Tibial nerve (tissue), 4 donors: ENCODE measurements at regions not wholly inside any gene's neighbourhood (a gene's known extent, or its start where the extent isn't known, plus 50 kb on each side); places are given as distances from the start of the nearest gene placed in this dataset.

Experiments used
- EP300 ChIP-seq, 2 donors: sonication (generic); formaldehyde crosslinking; IDR thresholded peaks; one replicate each; pipeline ENCODE4 v1.6.1; 2017; ENCODE audit warnings: antibody characterized with exemption in 2 of 2, mild to moderate bottlenecking in 1 of 2
- TF ChIP-seq, protein P1 (sequence below), 5 experiments: fragments of 200-600 bp in 3 of 5; fragments of 450-650 bp in 2 of 5; sonication (generic) in 3 of 5; IDR thresholded peaks; one replicate each; pipeline ENCODE4 v1.5.1; 2016 to 2019; ENCODE audit warnings: antibody characterized with exemption in 5 of 5, mild to moderate bottlenecking in 3 of 5, moderate library complexity in 2 of 5

DNA sequence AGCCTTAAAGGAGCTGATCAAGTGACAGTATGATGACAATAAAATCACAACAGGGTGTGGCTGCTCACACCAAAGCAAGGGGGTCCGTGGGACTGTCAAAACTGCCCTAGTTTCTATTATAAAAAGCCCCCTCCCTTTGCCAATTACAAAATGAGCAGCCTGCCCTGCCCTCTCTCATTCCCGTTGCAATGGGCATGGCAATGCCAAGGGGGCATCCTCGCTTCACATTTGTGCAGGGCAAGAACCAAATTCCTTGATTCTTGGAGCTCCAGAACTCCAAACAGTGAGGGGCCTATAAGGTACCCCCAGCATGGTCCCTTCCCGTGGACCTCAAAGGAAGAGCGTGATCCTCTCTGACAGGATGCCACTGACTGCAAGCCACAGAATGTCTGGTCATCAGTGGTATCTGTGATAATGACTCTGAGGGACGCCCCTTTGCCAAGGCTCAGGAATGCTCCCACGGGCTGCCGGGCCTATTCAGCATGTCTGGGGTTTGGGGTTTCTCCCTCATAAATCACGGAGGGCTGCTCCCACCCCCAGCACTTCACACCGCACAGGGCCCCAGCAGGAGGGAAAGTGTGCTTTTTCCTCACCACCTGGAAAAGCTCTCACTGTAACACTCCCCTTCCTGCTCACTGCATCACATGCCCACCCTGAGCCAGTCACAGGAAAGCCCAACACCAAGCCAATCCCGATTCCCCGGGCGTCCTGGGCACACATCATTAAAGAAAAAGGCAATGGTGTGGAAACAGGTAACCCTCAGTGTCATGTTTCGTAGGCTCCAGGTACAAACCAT lies 105.1 kb upstream of the TRPM1 start:
- TF ChIP-seq, protein P1, sequence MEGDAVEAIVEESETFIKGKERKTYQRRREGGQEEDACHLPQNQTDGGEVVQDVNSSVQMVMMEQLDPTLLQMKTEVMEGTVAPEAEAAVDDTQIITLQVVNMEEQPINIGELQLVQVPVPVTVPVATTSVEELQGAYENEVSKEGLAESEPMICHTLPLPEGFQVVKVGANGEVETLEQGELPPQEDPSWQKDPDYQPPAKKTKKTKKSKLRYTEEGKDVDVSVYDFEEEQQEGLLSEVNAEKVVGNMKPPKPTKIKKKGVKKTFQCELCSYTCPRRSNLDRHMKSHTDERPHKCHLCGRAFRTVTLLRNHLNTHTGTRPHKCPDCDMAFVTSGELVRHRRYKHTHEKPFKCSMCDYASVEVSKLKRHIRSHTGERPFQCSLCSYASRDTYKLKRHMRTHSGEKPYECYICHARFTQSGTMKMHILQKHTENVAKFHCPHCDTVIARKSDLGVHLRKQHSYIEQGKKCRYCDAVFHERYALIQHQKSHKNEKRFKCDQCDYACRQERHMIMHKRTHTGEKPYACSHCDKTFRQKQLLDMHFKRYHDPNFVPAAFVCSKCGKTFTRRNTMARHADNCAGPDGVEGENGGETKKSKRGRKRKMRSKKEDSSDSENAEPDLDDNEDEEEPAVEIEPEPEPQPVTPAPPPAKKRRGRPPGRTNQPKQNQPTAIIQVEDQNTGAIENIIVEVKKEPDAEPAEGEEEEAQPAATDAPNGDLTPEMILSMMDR (IDR thresholded peaks at IDR 0.05): peak in 1 of 5 experiments; percentile 21
- no peak for TF ChIP-seq EP300 (IDR thresholded peaks at IDR 0.05)
